NCI-H2107 treated with DMSO at 0.1 percent for 48 hours (cell line): ENCODE measurements at regions not wholly inside any gene's neighbourhood (a gene's known extent, or its start where the extent isn't known, plus 50 kb on each side); places are given as distances from the start of the nearest gene placed in this dataset.
"Not testable (repeated sequence)": the region's sequence is repeated elsewhere in the genome, so short reads cannot be mapped to it uniquely, and the experiment has no call there.

Experiments used
- DNase-seq: peaks from one replicate; lab custom pipeline; 2025; ENCODE audit not compliant: unreplicated experiment; lab: John Stamatoyannopoulos, UW

DNA sequence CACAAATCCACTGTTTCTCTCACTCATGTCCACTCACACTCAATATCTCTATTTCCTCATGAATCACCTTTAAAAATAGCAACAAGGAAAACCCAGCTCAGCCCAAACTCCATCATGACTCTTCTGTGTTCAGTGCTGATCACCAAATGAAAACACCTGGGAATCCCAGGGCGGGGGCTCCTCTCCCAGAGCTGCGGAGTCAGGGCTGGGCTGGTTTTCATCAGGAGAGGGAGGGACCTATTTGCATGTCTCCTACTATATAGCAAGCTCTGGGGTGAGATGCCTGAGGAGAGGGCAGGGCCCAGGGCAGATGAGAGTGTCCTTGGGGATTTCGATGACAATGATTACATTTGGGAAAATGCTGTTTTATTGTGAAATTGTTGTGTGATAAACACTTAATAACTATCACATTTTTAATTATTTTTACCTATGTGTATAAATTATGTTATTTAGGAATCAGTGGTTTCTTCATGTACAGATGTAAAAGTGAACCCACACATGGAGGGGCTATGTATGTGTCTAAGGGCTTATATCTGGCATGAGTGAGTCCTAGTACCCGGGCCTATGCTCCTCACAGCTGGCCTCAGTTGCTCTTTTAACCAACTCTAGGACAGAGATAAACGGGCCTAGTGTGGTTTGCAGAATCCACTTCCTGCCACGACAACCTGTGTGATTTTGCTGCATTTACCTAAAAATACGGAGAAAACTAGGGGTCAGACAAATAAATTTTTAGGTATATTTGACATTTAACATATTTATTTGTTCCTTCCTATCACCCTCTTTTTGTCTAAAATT, 1131.9 kb downstream of the TMEM121 start:
- DNase-seq = not testable (repeated sequence)

DNA sequence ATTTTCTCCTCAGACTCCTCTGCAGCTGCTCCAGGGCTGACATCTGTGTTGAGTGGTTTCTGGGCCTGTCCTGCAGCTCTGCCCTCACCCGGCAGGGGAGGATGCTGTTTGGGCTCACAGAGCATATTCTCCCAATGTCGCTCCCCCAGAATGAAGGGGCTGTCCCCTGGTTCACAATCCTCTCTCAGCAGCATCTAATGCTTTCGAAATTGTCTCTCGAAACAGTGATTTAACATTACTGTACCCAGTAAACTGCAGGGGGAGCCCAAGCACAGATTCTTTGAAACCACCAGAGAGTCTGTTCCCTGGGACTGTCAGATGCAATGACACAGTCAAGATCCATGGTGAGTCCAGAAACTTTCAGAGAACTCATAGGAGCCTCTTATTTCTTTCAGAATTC, 1135.2 kb downstream of the TMEM121 start:
- peak; percentile 66 for DNase-seq

DNA sequence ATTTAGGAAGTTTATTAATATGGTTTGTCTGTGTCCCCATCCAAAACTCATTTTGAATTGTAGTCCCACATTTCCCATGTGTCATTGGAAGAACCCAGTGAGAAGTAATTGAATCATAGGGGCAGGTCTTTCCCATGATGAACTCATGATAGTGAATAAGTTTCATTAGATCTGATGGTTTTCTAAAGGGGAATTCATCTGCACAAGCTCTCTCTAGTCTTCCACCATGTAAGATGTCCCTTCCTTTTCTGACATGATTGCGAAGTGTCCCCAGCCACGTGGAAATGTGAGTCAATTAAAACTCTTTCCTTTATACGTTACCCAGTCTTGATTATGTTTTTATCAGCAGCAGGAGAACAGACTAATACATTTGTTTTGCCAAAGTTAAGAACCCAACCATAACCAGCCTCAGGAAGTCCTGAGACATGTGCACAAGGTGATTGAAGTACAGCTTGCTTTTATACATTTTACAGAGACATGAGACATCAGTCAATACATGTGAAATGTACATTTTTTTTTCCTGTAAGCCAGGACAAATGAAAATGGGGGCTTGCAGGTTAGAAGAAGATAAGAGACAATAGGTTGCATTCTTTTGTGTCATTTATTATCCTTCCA, 1136.7 kb downstream of the TMEM121 start:
- DNase-seq = no peak

DNA sequence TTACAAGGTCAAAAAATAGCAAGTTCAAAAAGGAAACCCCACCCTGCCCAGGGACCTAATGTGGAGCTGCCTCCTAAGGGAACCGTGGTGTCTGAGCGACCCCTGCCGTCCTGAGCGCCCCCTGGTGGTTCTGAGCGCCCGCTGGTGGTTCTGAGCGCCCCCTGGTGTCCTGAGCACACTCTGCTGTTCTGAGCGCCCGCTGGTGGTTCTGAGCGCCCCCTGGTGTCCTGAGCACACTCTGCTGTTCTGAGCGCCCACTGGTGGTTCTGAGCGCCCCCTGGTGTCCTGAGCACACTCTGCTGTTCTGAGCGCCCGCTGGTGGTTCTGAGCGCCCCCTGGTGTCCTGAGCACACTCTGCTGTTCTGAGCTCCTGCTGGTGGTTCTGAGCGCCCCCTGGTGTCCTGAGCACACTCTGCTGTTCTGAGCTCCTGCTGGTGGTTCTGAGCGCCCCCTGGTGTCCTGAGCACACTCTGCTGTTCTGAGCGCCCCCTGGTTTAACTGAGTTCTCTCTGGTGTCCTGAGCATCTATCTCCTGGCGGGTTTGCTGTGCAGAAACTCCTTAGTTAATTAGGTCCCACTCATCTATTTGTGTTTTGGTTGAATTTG, 1137.5 kb downstream of the TMEM121 start:
- not testable (repeated sequence) for DNase-seq

DNA sequence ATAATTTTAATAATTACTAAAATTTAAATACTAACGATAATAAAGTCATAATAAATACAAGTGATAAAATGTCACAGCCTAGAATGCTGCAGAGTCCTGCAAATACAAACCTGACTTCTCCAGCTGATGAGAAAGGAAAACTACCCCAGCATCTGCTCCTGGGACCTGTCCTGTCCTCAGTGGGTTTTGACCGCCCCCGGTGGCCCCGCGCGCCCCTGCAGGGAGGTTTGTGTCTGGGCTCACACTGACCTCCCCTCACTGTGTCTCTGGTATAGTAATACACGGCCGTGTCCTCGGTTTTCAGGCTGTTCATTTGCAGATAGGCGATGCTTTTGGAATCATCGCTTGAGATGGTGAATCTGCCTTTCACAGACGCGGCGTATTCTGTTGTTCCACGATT, 1139.4 kb downstream of the TMEM121 start:
- no peak for DNase-seq

DNA sequence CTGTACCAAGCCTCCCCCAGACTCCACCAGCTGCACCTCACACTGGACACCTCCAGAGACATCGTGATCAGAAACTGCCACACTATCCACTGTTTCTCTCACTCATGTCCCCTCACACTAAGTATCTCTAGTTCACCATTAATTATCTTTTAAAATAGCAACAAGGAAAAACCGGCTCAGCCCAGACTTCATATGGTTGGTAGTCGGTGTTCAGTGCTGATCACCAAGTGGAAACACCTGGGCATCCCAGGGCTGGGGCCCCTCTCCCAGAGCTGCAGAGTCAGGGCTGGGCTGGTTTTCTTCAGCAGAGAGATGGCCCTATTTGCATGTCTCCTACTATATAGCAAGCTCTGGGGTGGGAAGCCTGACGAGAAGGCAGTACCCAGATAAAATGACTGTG, 1140.0 kb downstream of the TMEM121 start:
- DNase-seq = no peak

DNA sequence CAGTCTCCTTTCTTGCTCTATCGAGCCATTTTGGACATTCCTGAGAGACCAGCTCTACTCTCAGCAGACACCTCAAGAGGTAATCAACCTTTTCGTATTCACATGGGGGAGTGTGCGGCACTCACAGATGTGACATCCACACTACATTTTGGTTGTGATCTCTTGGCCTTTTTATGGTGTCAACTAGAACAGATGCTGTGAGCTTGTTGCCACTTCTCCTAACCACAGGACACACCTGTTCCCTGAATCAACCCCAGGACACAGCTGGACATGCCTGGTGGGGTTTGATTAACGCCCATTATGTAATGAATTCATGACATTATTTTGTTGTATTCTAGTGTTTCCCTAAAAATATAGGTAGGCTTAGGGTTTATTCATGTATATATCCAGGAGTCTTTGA, 1143.6 kb downstream of the TMEM121 start:
- no peak for DNase-seq

DNA sequence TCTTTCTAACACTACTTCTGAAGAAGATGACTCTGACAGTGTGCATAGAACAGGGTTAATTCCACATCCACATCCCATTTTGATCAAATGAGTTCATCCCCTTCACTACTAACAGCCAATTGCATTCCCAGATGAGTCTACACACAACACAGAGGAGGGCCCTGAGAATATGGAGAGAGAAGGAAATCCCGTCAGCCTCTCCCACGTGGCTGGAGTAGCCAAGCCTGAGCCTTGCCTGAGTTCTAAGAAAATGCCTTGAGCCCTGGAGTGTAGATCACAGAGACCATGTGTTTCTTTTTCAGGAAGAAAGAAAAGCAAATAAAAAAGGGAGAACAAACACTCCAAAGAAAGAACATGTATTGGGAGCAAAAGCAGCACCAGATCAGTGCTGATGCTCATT, 1147.7 kb downstream of the TMEM121 start:
- DNase-seq = not testable (repeated sequence)

DNA sequence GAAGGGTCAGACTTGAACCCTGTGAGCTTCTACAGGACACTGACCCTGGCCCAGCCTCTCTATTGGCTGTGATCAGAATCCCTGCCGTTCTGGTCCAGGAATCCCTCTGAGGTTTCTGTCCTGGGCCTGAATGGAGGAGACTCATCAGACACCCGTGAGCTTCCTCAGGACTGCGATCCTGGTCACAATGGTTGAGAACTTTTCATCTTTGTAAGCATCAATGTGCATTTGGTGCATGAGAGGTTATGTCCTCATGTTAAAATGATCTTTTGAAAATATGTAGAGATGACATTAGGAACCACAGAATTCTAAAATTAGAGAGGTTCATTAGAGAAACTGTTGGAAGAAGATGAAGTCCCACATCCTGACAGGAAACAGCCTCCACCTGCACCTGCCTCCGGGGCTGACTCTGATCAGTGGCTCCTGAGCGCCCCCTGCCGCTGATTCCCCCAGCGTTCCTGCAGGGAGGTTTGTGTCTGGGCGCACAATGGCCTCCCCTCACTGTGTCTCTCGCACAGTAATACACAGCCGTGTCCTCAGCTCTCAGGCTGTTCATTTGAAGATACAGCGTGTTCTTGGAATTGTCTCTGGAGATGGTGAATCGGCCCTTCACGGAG, 1148.2 kb downstream of the TMEM121 start:
- not testable (repeated sequence) for DNase-seq

DNA sequence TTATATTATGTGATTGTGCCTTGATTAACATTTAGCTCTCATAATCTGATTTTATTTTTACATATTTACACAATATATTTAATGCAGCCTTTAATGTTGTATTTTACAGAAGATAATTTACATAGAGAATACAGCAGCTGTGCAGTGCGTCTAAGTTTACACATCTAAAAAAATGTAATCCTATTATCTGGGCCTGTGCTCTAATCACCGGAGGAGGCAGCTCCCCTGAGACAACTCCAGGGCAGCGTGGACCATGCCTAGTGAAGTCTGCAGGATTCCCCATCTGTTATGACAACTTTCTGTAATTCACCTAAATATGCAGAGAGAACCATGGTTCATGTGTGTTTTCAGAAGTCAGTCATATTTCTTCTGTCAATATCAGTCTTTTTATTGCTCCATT, 1149.3 kb downstream of the TMEM121 start:
- DNase-seq = not testable (repeated sequence)

DNA sequence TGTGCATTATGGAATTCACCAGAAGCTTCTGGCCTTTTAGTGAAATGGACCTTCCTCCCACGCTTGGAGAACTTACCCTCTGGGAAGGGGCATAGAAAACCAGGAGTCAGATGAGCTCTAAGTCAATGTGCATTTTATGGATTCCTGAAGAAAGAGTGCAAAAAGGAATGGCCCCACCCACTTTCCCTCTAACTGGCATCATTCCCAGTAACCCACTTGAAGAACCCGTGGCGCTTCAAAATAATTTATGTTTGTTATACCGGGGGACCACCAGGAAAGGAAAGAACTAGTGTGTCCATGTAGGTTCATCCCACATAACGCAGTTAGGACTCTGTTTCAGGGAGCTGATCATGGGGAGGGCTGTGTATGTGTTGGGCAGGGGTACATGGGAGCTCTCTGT, 1153.4 kb downstream of the TMEM121 start:
- no peak for DNase-seq

DNA sequence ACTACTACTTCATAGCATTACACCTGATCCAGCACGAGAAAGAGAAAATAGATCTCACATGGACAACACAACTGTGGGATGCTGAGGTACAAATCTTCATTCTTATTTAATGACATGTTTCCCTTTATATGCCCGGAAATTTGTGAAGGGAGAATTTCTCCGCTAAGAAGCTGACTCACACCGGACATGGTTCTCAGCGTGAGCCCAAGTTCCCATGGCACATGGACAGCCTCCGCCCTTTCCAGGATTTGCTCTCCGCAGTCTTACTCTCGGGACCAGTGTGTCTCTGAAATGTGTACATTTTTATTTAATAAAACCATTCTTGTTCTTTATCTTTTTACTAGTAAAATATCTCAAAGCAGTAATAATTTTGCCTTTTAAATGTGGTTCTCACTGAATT, 1154.8 kb downstream of the TMEM121 start:
- no peak for DNase-seq

DNA sequence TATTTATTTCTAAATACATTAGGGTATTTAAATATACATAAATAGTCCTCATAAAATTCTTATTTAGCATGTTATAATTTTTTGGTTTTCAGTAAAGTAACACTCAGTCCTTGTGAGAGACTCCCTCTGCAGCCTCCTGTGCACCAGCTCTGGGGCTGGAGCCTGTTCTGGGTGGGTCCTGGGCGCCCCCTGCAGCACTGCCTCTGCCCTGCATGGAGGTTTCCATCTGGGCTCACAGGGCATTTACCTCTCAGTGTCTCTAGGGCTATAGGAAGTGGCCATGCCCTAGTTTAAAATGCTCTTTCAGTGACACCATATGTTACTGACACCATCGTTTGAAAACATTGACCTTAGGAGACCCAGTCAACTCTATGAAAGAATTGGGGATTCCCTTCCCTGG, 1155.2 kb downstream of the TMEM121 start:
- no peak for DNase-seq

DNA sequence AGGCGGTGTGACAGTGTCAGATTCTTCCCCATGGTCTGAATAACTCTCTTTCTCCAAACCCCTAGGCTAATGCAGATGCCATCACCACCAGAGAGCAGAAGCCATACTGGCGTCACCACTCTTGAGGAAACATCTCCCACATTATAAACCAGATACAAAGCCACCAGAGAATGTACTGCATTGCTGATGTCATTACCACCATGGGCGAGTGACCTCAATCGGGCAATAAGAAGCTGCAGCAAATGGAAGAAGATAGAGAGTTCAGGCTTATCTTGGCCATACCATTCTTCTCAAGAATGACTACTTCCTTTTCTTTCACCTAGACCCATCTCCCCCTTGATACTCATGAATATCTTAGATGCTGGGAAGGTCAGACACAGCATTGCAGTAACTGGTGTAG, 1157.2 kb downstream of the TMEM121 start:
- no peak for DNase-seq

DNA sequence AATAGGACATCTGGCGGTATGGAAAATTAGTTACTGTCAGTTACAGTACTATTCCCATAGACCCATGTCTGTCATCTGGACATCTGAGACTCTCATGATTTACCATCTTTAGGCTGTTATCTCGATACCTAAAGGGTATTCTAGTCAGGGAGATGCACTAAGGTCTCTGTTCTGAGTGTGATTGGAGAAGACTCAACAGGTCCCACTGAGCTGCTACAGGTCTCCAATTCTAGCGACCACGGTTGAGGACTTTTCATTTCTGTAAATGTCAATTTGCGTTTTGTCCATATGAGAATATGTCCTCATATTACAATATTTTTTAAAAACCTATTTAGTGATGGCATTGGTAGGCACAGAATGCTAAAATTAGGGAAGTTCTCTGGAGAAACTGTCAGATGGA, 1160.2 kb downstream of the TMEM121 start:
- DNase-seq = no peak

DNA sequence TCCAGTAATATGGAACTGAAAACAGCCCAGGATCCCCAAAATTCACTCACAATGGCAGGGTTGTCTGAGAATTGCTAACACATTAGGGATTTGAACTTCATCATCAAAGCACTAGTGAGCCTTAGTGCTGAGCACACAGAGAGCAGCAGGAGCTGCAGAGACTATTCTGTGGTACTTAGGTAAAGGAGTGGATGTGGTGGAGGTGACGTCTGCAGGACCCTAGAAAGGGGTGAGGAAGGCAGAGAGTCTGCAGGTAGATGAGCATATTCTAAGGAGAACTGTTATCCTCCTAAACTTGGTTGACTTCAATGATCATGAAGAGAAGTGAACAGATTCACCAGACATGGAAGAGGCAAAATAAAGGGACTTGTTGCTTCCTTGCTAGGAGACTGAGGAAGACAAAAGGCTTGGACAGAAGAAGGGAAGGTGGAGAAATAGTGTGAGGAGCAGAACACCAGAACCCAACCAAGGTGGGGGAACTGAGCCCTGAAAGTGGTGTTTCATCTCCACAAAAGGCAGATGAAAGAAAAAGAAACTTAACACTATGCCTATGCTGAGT, 1164.0 kb downstream of the TMEM121 start:
- no peak for DNase-seq

DNA sequence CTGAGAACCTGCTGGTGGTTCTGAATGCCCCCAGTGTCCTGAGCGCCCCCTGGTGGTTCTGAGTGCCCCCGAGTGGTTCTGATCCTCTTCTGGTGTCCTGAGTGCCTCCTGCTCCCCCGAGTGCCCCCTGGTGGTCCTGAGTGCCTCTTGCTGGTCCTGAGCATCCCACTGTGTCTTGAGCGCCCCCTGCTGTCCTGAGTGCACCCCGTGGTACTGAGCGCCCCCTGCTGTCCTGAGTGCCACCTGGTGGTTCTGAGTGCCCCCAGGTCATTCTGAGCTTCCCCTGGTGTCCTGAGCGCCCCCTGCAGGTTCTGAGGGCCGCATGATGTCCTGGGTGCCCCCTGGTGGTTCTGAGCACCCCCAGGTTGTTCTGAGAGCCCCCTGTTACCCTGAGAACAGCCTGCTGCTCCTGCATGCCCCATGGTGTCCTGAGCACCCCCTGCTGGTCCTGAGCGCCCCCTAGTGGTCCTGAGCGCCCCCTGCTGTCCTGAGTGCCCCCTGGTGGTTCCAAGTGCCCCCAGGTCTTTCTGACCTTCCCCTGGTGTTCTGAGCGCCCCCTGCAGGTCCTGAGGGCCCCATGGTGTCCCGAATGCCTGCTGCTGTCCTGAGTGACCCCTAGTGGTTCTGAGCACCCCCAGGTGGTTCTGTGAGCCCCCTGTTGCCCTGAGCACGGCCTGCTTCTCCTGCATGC, 1165.4 kb downstream of the TMEM121 start:
- no peak for DNase-seq

DNA sequence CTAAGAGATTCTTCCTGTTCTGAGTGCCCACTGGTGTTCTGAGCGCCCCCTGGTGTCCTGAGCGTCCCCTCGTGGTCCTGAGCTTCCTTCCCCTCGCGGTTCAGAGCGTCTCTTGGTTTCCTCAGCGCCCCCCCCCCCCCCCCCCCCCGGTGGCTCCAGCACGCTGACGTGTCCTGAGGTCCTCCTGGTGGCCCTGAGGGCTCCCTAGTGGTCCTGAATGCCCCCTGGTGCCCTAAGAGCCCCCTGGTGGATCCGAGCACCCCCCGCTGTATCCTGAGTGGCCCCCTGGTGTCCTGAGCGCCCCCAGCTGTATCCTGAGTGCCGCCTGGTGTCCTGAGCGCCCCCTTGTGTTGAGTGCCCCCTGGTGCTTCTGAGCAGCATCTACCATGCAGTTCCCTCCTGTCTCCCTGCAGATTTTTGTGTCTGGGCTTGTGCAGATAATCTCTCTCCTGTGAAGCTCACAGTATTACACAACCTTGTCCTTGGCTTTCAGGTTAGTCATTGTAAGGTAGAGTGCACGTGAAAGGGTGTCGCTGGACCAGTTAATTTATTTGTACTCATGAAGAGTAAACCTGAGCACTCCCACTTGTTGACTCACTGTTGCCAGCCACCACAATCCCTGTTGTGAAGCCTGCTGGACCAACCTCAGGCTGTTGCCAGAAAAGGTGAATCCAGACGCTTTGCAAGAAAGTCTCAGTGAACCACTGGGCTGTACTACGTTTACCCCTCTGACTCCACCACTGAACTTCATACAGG, 1168.4 kb downstream of the TMEM121 start:
- peak; percentile 37 for DNase-seq

DNA sequence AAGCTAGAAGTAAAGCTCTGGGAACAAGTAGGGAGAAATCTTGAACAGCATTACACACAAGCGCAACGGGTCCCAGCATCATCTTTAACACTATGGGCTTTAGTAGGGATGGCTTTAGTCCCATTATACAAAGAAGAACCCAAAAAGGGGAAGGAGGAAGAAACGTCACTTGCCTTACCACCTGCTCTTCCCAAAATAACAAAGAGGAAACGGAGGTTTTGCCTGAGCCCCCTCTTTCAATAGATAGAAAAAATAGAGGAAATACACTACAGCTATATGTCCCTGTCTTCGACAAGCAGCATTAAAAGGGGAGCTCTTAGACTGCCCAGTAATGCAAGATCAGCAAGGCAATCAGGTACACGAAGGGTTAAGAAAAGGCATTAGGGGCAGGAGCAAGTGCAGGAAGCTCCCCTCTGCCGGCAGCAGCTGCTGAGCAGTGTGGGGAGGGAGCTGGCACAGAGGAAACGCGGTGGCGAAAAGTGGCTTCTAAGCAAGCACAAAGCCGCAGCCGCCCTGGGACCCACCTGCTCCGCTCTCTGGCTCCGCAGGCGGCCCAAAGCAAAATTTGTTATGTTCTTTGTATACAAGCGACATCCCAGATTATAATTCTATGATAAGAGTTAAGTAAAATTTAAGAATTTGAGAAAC, 1172.4 kb downstream of the TMEM121 start:
- DNase-seq = not testable (repeated sequence)

DNA sequence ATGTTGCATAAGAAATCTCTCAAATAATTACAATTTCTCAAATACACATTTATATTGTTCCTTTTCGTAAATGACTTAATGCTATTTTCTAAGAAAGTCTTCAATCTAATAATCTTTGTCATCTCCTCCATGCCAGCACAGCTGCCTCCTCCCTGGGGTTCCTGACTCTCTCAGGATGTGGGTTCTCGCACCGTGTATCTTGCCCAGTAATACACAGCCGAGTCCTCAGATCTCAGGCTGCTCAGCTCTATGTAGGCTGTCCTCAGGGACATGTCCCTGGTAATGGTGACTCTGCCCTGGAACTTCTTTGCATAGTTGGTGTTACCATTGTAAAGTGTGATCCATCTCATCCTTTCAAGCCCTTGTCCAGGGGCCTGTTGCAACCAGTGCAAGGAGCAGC, 1177.3 kb downstream of the TMEM121 start:
- not testable (repeated sequence) for DNase-seq
